GM12864 (cell line): ENCODE measurements at regions not wholly inside any gene's neighbourhood (a gene's known extent, or its start where the extent isn't known, plus 50 kb on each side); places are given as distances from the start of the nearest gene placed in this dataset.

Experiments used
- DNase-seq: peaks from one replicate; pipeline ENCODE4 v3.0.0-alpha.2; 2011; ENCODE audit warnings: low read depth
- H3K4me3 ChIP-seq: 2 replicates; pipeline ENCODE4 v1.5.1; 2011; ENCODE audit warnings: mild to moderate bottlenecking, low read depth, low read length, control low read depth
- CTCF ChIP-seq: IDR thresholded peaks from 2 replicates; pipeline ENCODE4 v1.5.1; 2011; ENCODE audit warnings: low read depth, mild to moderate bottlenecking, moderate library complexity, low read length, control low read depth, inconsistent platforms; ENCODE audit errors: missing control alignments

GRCh38 chr7:81598951-81599350 lies 170.9 kb downstream of the HGF start:
- DNase-seq = no peak
- no peak for TF ChIP-seq CTCF
- H3K4me3 ChIP-seq = no peak overlapping the region

- H3K4me3 ChIP-seq = no peak overlapping the region
- no peak for DNase-seq
- no peak for TF ChIP-seq CTCF
Observed at GRCh38 chr7:81594767-81595166, 175.1 kb downstream of the HGF start.

GRCh38 chr7:81590131-81590530 lies 179.7 kb downstream of the HGF start:
- TF ChIP-seq CTCF = no peak
- H3K4me3 ChIP-seq = no peak overlapping the region
- DNase-seq = no peak

GRCh38 chr7:81584667-81585066 lies 185.2 kb downstream of the HGF start:
- no peak overlapping the region for H3K4me3 ChIP-seq
- DNase-seq = no peak
- no peak for TF ChIP-seq CTCF

- no peak for TF ChIP-seq CTCF
- DNase-seq = no peak
- H3K4me3 ChIP-seq = no peak overlapping the region
Observed at GRCh38 chr7:81583882-81584533, 185.8 kb downstream of the HGF start.

GRCh38 chr7:81583090-81583489 lies 186.8 kb downstream of the HGF start:
- no peak for DNase-seq
- TF ChIP-seq CTCF = no peak
- no peak overlapping the region for H3K4me3 ChIP-seq

GRCh38 chr7:81577642-81578340 lies 192.1 kb downstream of the HGF start:
- no peak for DNase-seq
- no peak overlapping the region for H3K4me3 ChIP-seq
- no peak for TF ChIP-seq CTCF
